Ovary (tissue), 7 donors: ENCODE measurements at regions not wholly inside any gene's neighbourhood (a gene's known extent, or its start where the extent isn't known, plus 50 kb on each side); places are given as distances from the start of the nearest gene placed in this dataset.

Source experiments
- DNase-seq, 5 donors: peaks; one replicate each; pipeline ENCODE4 v3.0.0-alpha.2; 2019 to 2020
- H3K27ac ChIP-seq, 2 donors: fragments of 200-600 bp; one replicate each; pipeline versions ENCODE4 v1.5.1 to v1.8.0; 2019 to 2022
- H3K27me3 ChIP-seq: fragments of 200-600 bp; one replicate; pipeline ENCODE4 v1.8.0; 2022
- H3K36me3 ChIP-seq: fragments of 200-600 bp; sonication (generic); one replicate; pipeline ENCODE4 v1.5.1; 2019
- H3K4me1 ChIP-seq: one replicate; pipeline ENCODE4 v1.8.1; 2013; ENCODE audit warnings: mild to moderate bottlenecking, moderate library complexity; ENCODE audit not compliant: insufficient read depth
- H3K4me3 ChIP-seq: fragments of 200-600 bp; sonication (generic); one replicate; pipeline ENCODE4 v1.5.1; 2017
- H3K9me3 ChIP-seq, 2 donors: fragments of 200-600 bp in 1 of 2; sonication (generic) in 1 of 2; one replicate each; pipeline versions ENCODE4 v1.5.1 to v1.8.1; 2013 to 2019; ENCODE audit warnings: mild to moderate bottlenecking in 1 of 2, moderate library complexity in 1 of 2
- EP300 ChIP-seq: sonication (generic); formaldehyde crosslinking; IDR thresholded peaks from one replicate; pipeline ENCODE4 v1.6.1; 2017; ENCODE audit warnings: antibody characterized with exemption
- POLR2A ChIP-seq: fragments of 450-650 bp; IDR thresholded peaks from one replicate; pipeline ENCODE4 v1.6.1; 2017; ENCODE audit warnings: antibody characterized with exemption, mild to moderate bottlenecking, moderate library complexity
- WGBS, 3 donors: extraction: QIAGEN DNeasy Blood & Tissue Kit in 1 of 3; methylation state at CpG; one replicate each; pipeline versions ENCODE4 v1.1.5 to v1.1.7; 2013 to 2017; 5-methylcytosine and 5-hydroxymethylcytosine counted together
- intact Hi-C, 4 donors: fragments of 100-400 bp; cut with DNase I; formaldehyde crosslinking; loops; one replicate each; pipeline versions ENCODE4 v1.11.0 to v1.15.1; 2022 to 2023
- TF ChIP-seq, protein P1 (sequence below), 3 donors: fragments of 450-650 bp in 2 of 3; fragments of 200-600 bp in 1 of 3; IDR thresholded peaks; one replicate each; pipeline versions ENCODE4 v1.5.1 to v1.8.0; 2016 to 2022; ENCODE audit warnings: antibody characterized with exemption in 3 of 3, mild to moderate bottlenecking in 1 of 3
- donor health status: DM: no; HTN: no; CAD: no; lungs with moderate emphysema.
- donor health status: DM: no; HTN: no; CAD: no.
- donor health status: Bipolar disorder and iron deficiency.
- donor health status: DM: no; HTN: no; CAD: no.
- donor health status: DM: yes; HTN: yes; CAD: no.

DNA sequence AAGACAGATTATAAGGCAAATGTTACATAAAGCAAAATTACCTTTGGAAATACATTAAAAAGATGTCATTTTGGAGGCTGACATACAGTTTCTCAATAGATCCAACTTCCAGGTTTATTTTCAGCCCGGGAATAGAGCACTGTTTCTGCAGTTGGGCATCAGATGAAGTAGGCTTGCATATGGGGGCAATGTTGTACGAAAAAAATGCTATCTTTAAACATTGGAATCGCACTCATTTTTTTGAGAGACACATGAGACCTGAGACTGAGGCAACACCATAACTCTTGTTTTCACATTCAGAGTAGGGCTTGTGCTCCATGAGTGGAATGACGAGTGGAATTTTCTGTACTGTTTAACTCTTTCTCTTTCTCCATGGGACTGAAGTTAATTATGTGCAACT, 122.4 kb upstream of the ZRANB2 start:
- no peaks in the 10 kb centered on the region for H3K9me3 ChIP-seq
- no peaks in the 10 kb centered on the region for H3K4me1 ChIP-seq
- no peak overlapping the region for H3K4me3 ChIP-seq
- no peak for DNase-seq
- intact Hi-C loops, result no loop called here
- no peak for TF ChIP-seq EP300
- TF ChIP-seq, protein P1, sequence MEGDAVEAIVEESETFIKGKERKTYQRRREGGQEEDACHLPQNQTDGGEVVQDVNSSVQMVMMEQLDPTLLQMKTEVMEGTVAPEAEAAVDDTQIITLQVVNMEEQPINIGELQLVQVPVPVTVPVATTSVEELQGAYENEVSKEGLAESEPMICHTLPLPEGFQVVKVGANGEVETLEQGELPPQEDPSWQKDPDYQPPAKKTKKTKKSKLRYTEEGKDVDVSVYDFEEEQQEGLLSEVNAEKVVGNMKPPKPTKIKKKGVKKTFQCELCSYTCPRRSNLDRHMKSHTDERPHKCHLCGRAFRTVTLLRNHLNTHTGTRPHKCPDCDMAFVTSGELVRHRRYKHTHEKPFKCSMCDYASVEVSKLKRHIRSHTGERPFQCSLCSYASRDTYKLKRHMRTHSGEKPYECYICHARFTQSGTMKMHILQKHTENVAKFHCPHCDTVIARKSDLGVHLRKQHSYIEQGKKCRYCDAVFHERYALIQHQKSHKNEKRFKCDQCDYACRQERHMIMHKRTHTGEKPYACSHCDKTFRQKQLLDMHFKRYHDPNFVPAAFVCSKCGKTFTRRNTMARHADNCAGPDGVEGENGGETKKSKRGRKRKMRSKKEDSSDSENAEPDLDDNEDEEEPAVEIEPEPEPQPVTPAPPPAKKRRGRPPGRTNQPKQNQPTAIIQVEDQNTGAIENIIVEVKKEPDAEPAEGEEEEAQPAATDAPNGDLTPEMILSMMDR (IDR thresholded peaks at IDR 0.05), result no peak
- no peak for TF ChIP-seq POLR2A
- no peaks in the 10 kb centered on the region for H3K27me3 ChIP-seq
- H3K27ac ChIP-seq, result no peak overlapping the region
- no peaks in the 10 kb centered on the region for H3K36me3 ChIP-seq
- 93 to 94% (median 93%) methylated on average over 4 of the region's 4 CpGs for WGBS, 3 donors

DNA sequence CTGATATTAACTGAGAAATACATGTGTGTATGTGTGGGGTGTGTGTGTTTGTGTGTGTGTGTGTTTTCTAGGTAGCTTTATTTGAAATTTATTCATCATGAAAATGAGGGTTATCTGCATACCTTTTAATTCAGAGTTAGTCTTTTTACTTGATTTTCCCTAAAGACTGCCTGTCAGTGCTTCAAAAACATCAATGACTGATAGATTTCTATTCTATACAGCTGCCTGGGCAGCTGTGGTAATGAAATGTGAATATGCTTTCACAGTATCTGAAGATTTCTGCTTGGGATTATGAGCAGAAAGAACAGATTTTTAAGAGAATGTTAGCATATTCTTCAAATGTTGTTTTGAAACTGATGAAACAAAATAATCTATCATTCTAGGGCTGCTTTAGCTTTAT, 119.7 kb upstream of the ZRANB2 start:
- Histone ChIP-seq H3K27ac (no peak overlapping the region), H3K4me3 (no peak overlapping the region), H3K9me3 (no peaks in the 10 kb centered on the region), H3K4me1 (no peaks in the 10 kb centered on the region), H3K36me3 (no peaks in the 10 kb centered on the region), H3K27me3 (no peaks in the 10 kb centered on the region)
- TF ChIP-seq, protein P1 (IDR thresholded peaks at IDR 0.05), result no peak
- TF ChIP-seq EP300 (no peak), POLR2A (no peak)
- intact Hi-C loops, result no loop called here
- DNase-seq, result no peak

DNA sequence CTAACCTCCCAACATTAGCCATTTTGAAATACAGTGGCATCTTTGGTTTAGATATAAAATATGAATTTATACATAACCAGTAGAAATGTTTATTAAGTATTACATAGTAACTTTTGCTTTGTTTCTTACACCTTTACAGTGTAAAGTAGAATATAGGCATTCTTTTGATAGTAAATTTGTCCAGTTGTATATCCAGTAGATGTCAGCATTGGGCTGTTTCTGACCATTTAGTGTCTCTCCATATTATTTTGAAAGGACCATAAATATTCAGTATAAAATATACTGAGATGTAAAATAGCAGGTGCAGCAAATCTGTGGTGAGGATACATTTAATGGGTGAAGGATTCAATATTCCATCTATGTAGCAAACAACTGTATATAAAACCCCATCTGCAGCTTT, 115.8 kb upstream of the ZRANB2 start:
- no peak for TF ChIP-seq POLR2A
- TF ChIP-seq EP300, result no peak
- TF ChIP-seq, protein P1 (IDR thresholded peaks at IDR 0.05), result peak in 1 of 3 donors; percentile 13
- Histone ChIP-seq H3K27me3 (no peaks in the 10 kb centered on the region), H3K9me3 (no peaks in the 10 kb centered on the region), H3K4me1 (no peaks in the 10 kb centered on the region), H3K4me3 (no peak overlapping the region), H3K27ac (no peak overlapping the region), H3K36me3 (no peaks in the 10 kb centered on the region)
- intact Hi-C loops, result no loop called here
- DNase-seq, result no peak

DNA sequence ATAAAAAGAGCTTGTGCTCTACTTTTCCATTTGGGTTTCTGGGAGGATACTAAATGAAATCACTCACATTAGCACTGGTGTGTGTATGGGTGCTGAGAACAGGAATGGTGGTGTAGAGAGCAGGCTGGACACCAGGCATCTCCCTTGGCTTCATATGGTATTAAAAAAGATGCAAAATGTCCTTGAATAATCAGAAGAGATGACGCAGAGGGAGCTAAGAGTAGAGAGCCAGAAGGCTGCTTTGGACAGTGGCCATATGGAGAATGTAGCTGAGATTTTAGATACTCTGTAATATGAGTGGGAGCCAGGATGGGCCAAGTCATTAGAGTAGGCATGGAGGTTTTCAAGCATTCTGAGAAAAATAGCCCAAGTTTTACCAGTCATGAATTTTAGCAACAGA, 112.3 kb upstream of the ZRANB2 start:
- Histone ChIP-seq H3K27ac (peak overlapping the region in 1 of 2 donors; percentile 43), H3K27me3 (no peaks in the 10 kb centered on the region), H3K9me3 (no peaks in the 10 kb centered on the region), H3K36me3 (no peaks in the 10 kb centered on the region), H3K4me3 (no peak overlapping the region), H3K4me1 (no peaks in the 10 kb centered on the region)
- intact Hi-C loops, result no loop called here
- TF ChIP-seq, protein P1 (IDR thresholded peaks at IDR 0.05), result no peak
- TF ChIP-seq POLR2A (no peak), EP300 (no peak)
- peak; percentile 28 to 52 (median 44) for DNase-seq
- WGBS, 3 donors, result 5 to 11% (median 9%) methylated on average over 1 of the region's 1 CpG

DNA sequence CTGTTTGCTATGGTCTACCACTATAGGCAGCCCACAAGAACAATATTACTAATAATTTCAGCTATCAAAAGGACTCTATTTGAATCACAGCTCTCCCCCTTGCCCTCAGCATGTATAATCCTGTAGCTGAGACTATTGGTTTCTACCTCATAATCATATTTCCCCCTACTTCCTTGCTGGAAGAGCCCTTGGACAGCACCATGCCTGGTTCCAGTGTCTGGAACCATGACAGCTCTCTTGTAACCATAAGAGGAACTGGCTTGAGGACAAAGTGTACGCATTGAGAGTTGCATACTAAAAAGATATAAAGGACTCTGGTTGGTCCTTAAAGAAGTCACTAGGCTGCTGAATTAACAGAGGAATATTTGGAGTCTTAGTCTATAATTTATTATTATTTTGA, 110.7 kb upstream of the ZRANB2 start:
- intact Hi-C loops, result no loop called here
- TF ChIP-seq POLR2A, result no peak
- TF ChIP-seq, protein P1 (IDR thresholded peaks at IDR 0.05), result no peak
- TF ChIP-seq EP300, result no peak
- Histone ChIP-seq H3K36me3 (no peaks in the 10 kb centered on the region), H3K9me3 (no peaks in the 10 kb centered on the region), H3K4me1 (no peaks in the 10 kb centered on the region), H3K27ac (no peak overlapping the region), H3K4me3 (no peak overlapping the region), H3K27me3 (no peaks in the 10 kb centered on the region)
- WGBS, 3 donors, result 98 to 100% (median 98%) methylated on average over 1 of the region's 1 CpG
- DNase-seq, result no peak
